WTC11 (cell line): ENCODE measurements at regions not wholly inside any gene's neighbourhood (a gene's known extent, or its start where the extent isn't known, plus 50 kb on each side); places are given as distances from the start of the nearest gene placed in this dataset.

Experiments
- GRHL2 ChIP-seq: fragments of 250-450 bp; sonication (Bioruptor Pico); IDR thresholded peaks from 2 replicates; pipeline ENCODE4 v1.8.0; 2022; ENCODE audit warnings: mild to moderate bottlenecking, moderate library complexity; ENCODE audit not compliant: insufficient replicate concordance, severe bottlenecking
- NR1H2 ChIP-seq: sonication (generic); formaldehyde crosslinking; IDR thresholded peaks from 2 replicates; pipeline ENCODE4 v1.9.0; 2021; ENCODE audit warnings: mild to moderate bottlenecking, moderate library complexity, missing genetic modification reagents
- NR3C1 ChIP-seq: sonication (generic); formaldehyde crosslinking; conservative IDR thresholded peaks from 2 replicates; pipeline ENCODE4 v1.8.1; 2023; ENCODE audit warnings: low read depth, mild to moderate bottlenecking, missing genetic modification reagents
- PRRX2 ChIP-seq: fragments of 250-450 bp; sonication (Bioruptor Pico); IDR thresholded peaks from 2 replicates; pipeline ENCODE4 v1.8.0; 2021; ENCODE audit warnings: mild to moderate bottlenecking
- SP1 ChIP-seq: sonication (generic); formaldehyde crosslinking; conservative IDR thresholded peaks from 2 replicates; pipeline ENCODE4 v1.8.1; 2022; ENCODE audit warnings: missing genetic modification reagents
- ZBTB21 ChIP-seq: sonication (generic); formaldehyde crosslinking; IDR thresholded peaks from 2 replicates; pipeline ENCODE4 v1.8.1; 2023; ENCODE audit warnings: mild to moderate bottlenecking, missing genetic modification reagents, borderline replicate concordance
- TF ChIP-seq, protein P1 (sequence below): fragments of 200-600 bp; IDR thresholded peaks from 2 replicates; pipeline ENCODE4 v1.8.0; 2022; ENCODE audit warnings: antibody characterized with exemption
- TF ChIP-seq, protein P2 (sequence below): sonication (generic); formaldehyde crosslinking; IDR thresholded peaks from 2 replicates; pipeline ENCODE4 v1.8.0; 2023; ENCODE audit warnings: missing genetic modification reagents
- TF ChIP-seq, protein P3 (sequence below): sonication (generic); formaldehyde crosslinking; IDR thresholded peaks from 2 replicates; pipeline ENCODE4 v1.8.1; 2023; ENCODE audit warnings: mild to moderate bottlenecking, missing genetic modification reagents, moderate library complexity

DNA sequence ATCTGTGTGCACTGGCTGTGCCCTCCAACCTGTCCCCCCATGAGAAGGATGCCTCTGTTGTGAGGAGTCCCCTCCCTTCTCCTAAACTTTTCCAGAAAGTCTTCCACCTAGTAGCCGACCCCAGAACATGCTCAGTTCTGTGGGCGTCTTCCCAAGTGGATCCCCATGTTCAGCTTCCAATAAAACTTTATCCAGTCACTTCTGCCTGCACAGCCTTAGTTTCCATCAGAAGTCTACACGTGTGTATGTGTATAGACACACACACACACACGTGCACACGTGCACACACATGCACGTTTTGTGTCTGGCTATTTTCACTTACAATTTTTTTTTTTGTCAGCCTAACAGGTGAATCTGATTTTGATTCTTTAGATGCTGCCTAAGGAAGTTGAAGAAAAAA lies 115.1 kb downstream of the RTP5 start:
- TF ChIP-seq NR3C1 (CRISPR knock-in tag) (no peak), GRHL2 (no peak), PRRX2 (no peak), SP1 (no peak), ZBTB21 (no peak), NR1H2 (CRISPR knock-in tag) (no peak)
- TF ChIP-seq, protein P1, sequence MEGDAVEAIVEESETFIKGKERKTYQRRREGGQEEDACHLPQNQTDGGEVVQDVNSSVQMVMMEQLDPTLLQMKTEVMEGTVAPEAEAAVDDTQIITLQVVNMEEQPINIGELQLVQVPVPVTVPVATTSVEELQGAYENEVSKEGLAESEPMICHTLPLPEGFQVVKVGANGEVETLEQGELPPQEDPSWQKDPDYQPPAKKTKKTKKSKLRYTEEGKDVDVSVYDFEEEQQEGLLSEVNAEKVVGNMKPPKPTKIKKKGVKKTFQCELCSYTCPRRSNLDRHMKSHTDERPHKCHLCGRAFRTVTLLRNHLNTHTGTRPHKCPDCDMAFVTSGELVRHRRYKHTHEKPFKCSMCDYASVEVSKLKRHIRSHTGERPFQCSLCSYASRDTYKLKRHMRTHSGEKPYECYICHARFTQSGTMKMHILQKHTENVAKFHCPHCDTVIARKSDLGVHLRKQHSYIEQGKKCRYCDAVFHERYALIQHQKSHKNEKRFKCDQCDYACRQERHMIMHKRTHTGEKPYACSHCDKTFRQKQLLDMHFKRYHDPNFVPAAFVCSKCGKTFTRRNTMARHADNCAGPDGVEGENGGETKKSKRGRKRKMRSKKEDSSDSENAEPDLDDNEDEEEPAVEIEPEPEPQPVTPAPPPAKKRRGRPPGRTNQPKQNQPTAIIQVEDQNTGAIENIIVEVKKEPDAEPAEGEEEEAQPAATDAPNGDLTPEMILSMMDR = no peak
- TF ChIP-seq, protein P2, sequence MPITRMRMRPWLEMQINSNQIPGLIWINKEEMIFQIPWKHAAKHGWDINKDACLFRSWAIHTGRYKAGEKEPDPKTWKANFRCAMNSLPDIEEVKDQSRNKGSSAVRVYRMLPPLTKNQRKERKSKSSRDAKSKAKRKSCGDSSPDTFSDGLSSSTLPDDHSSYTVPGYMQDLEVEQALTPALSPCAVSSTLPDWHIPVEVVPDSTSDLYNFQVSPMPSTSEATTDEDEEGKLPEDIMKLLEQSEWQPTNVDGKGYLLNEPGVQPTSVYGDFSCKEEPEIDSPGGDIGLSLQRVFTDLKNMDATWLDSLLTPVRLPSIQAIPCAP (CRISPR knock-in tag) = no peak
- TF ChIP-seq, protein P3, sequence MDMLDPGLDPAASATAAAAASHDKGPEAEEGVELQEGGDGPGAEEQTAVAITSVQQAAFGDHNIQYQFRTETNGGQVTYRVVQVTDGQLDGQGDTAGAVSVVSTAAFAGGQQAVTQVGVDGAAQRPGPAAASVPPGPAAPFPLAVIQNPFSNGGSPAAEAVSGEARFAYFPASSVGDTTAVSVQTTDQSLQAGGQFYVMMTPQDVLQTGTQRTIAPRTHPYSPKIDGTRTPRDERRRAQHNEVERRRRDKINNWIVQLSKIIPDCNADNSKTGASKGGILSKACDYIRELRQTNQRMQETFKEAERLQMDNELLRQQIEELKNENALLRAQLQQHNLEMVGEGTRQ (CRISPR knock-in tag) = no peak
